Chondrocyte (in vitro differentiated cells): ENCODE measurements at regions not wholly inside any gene's neighbourhood (a gene's known extent, or its start where the extent isn't known, plus 50 kb on each side); places are given as distances from the start of the nearest gene placed in this dataset.

ENCODE experiments used
- DNase-seq: peaks from one replicate; pipeline ENCODE4 v3.0.0; 2021; ENCODE audit warnings: mixed read lengths, low spot score
- H3K27ac Mint-ChIP-seq: one replicate; pipeline ENCODE4 v1.8.0; 2021; ENCODE audit warnings: mild to moderate bottlenecking, moderate library complexity, mixed read lengths; ENCODE audit not compliant: unreplicated experiment
- H3K27me3 Mint-ChIP-seq: 2 replicates; pipeline ENCODE4 v1.8.0; 2021; ENCODE audit warnings: low read depth, mixed read lengths
- H3K36me3 Mint-ChIP-seq: 2 replicates; pipeline ENCODE4 v1.8.0; 2021; ENCODE audit warnings: low read depth, mixed read lengths
- H3K4me1 Mint-ChIP-seq: 2 replicates; pipeline ENCODE4 v1.8.0; 2021; ENCODE audit warnings: low read depth, mild to moderate bottlenecking, mixed read lengths
- H3K4me3 Mint-ChIP-seq: one replicate; pipeline ENCODE4 v1.8.0; 2021; ENCODE audit warnings: mild to moderate bottlenecking, moderate library complexity, mixed read lengths; ENCODE audit not compliant: unreplicated experiment
- H3K9me3 Mint-ChIP-seq: 2 replicates; pipeline ENCODE4 v1.8.0; 2021; ENCODE audit warnings: low read depth, mixed read lengths
- TF ChIP-seq, protein P1 (sequence below): fragments of 200-600 bp; sonication (generic); IDR thresholded peaks from 2 replicates; pipeline ENCODE4 v1.5.0; 2021; ENCODE audit warnings: antibody characterized with exemption, mild to moderate bottlenecking, moderate library complexity

DNA sequence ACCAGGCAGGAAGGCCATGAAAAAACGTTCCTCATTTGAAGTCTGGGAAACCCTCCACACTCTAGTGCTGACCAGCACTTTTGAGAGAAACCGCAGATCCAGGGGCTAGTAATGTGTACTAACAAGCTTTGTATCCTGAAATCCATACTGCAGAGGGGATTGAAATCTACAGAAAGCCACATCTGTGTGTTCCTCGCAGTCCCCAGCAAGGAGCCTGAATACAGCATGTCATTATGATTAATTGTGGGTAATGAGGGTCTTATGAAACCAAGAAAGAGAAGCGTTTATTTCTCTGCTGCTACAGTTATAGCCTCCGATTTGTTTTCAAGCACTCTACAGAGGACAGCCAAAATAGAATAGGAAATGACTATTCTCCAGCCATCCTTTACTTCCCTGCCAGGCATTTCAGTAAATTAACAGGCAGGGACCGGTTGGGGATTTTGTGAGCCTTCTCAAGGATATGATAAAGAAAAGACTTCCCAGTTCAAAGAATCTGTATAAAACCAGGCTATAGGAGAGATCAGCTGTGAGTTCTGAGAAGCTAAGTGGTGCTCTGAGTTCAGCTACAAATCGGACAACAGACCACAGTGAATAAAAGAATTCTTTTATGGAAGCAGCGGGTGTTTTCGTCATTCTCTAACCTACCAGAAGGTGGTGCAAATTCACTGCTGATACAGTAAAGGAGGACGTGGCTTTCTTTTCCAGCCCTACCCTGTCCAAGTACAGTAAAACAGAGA is 133.4 kb downstream of the INSIG2 start:
- Mint-ChIP-seq H3K4me1 (peaks cover 9% of the 10 kb centered on the region), H3K27ac (no peak overlapping the region), H3K36me3 (peaks cover 4% of the 10 kb centered on the region), H3K9me3 (no peaks in the 10 kb centered on the region), H3K27me3 (peaks cover 69% of the 10 kb centered on the region), H3K4me3 (no peak overlapping the region)
- TF ChIP-seq, protein P1, sequence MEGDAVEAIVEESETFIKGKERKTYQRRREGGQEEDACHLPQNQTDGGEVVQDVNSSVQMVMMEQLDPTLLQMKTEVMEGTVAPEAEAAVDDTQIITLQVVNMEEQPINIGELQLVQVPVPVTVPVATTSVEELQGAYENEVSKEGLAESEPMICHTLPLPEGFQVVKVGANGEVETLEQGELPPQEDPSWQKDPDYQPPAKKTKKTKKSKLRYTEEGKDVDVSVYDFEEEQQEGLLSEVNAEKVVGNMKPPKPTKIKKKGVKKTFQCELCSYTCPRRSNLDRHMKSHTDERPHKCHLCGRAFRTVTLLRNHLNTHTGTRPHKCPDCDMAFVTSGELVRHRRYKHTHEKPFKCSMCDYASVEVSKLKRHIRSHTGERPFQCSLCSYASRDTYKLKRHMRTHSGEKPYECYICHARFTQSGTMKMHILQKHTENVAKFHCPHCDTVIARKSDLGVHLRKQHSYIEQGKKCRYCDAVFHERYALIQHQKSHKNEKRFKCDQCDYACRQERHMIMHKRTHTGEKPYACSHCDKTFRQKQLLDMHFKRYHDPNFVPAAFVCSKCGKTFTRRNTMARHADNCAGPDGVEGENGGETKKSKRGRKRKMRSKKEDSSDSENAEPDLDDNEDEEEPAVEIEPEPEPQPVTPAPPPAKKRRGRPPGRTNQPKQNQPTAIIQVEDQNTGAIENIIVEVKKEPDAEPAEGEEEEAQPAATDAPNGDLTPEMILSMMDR: peak; percentile 90
- DNase-seq: no peak

DNA sequence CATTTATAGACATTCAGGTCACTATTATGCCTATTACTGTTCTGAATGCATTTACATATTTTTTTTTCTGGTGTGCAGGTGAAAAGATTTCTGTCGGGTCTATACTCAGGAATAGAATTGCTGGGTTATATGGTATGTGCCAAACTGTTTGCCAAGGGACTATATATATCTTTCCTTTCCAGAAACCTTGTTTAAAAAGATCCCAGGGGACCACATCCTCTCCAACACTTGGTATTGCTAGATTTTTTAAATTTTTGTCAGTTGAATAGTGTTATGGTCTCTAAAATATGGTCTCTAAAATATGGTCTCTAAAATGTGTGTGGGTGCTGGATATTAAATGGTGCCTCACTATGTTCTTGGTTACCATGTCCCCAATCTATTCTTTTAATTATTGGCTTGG is 131.3 kb downstream of the INSIG2 start:
- peaks cover 9% of the 10 kb centered on the region for H3K4me1 Mint-ChIP-seq
- no peak for DNase-seq
- peaks cover 65% of the 10 kb centered on the region for H3K27me3 Mint-ChIP-seq
- no peaks in the 10 kb centered on the region for H3K36me3 Mint-ChIP-seq
- no peak overlapping the region for H3K4me3 Mint-ChIP-seq
- H3K9me3 Mint-ChIP-seq: no peaks in the 10 kb centered on the region
- TF ChIP-seq, protein P1: no peak
- no peak overlapping the region for H3K27ac Mint-ChIP-seq

DNA sequence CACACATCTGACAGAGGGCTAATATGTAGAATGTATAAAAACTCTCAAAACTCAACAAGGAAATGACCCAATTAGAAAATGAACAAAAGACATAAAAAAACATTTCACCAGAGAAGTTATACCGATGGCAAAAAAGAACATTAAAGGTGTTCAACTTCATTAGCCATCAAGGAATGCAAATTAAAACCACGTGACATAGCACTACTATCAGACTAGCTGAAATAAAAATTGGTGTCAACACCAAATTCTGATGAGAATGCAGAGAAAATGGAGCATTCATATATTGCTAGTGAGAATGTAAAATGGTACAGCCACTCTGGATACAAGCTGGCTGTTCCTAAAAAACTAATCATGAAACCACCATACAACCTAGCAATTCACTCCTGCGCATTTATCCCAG is 128.0 kb downstream of the INSIG2 start:
- no peaks in the 10 kb centered on the region for H3K4me1 Mint-ChIP-seq
- DNase-seq: no peak
- H3K27me3 Mint-ChIP-seq: peaks cover 57% of the 10 kb centered on the region
- H3K4me3 Mint-ChIP-seq: no peak overlapping the region
- TF ChIP-seq, protein P1: no peak
- peaks cover 5% of the 10 kb centered on the region for H3K9me3 Mint-ChIP-seq
- H3K27ac Mint-ChIP-seq: no peak overlapping the region
- no peaks in the 10 kb centered on the region for H3K36me3 Mint-ChIP-seq

DNA sequence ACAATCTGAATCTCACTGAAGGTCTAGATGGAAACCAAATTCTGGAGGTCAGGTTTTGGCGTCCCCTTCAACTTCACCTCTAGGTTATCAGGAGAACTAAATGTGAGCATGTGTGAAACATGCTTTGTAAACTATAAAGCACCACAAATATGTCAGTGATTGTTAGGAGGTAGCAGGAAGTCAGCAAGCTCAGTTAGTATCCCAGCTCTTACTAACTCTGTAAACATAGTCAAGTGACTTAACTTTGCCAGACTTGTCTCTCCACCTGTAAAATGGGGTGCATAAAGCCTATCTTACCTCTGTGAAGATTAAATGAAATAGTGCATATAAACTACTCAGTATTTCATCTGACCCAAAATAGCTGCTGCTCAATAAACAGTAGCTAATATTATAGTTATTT is 121.5 kb downstream of the INSIG2 start:
- H3K27me3 Mint-ChIP-seq: peaks cover 43% of the 10 kb centered on the region
- no peaks in the 10 kb centered on the region for H3K4me1 Mint-ChIP-seq
- TF ChIP-seq, protein P1: no peak
- no peak overlapping the region for H3K4me3 Mint-ChIP-seq
- peaks cover 5% of the 10 kb centered on the region for H3K9me3 Mint-ChIP-seq
- H3K27ac Mint-ChIP-seq: no peak overlapping the region
- DNase-seq: no peak
- no peaks in the 10 kb centered on the region for H3K36me3 Mint-ChIP-seq

DNA sequence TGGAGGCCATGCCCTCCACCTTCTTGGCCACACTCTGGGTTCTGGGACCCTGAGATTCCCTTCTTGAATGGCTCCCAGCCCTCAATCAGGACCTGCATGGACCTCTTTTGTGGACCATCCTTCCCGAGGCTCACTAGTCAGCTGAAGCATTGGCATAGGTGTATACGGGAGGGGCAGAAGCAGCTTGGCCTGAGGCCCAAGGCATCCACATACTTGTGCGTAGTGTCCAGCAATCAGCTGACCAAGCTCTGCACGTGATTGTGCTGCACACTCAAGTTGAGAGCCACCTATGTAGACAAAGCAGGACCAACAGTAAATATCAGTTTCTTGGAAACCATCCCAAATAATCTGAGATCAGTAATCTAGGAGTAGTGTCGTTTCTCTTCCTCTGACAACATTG is 119.6 kb downstream of the INSIG2 start:
- H3K27ac Mint-ChIP-seq: no peak overlapping the region
- no peaks in the 10 kb centered on the region for H3K4me1 Mint-ChIP-seq
- no peak for DNase-seq
- TF ChIP-seq, protein P1: no peak
- no peaks in the 10 kb centered on the region for H3K9me3 Mint-ChIP-seq
- H3K36me3 Mint-ChIP-seq: no peaks in the 10 kb centered on the region
- H3K27me3 Mint-ChIP-seq: peaks cover 39% of the 10 kb centered on the region
- H3K4me3 Mint-ChIP-seq: no peak overlapping the region
